Type B pancreatic cell (in vitro differentiated cells): ENCODE measurements at regions not wholly inside any gene's neighbourhood (a gene's known extent, or its start where the extent isn't known, plus 50 kb on each side); places are given as distances from the start of the nearest gene placed in this dataset.

Experiments used
- DNase-seq: peaks from one replicate; pipeline ENCODE4 v3.0.0; 2021; ENCODE audit warnings: mixed read lengths; ENCODE audit not compliant: unreplicated experiment; ENCODE audit errors: extremely low spot score
- H3K27ac Mint-ChIP-seq: 2 replicates; pipeline ENCODE4 v1.8.0; 2021; ENCODE audit warnings: mild to moderate bottlenecking, mixed read lengths
- H3K27me3 Mint-ChIP-seq: 2 replicates; pipeline ENCODE4 v1.8.0; 2021; ENCODE audit warnings: mixed read lengths
- H3K36me3 Mint-ChIP-seq: 2 replicates; pipeline ENCODE4 v1.8.0; 2021; ENCODE audit warnings: mixed read lengths
- H3K4me1 Mint-ChIP-seq: one replicate; pipeline ENCODE4 v1.8.0; 2021; ENCODE audit warnings: mixed read lengths; ENCODE audit not compliant: unreplicated experiment
- H3K4me3 Mint-ChIP-seq: 2 replicates; pipeline ENCODE4 v1.8.0; 2021; ENCODE audit warnings: mild to moderate bottlenecking, mixed read lengths
- H3K9me3 Mint-ChIP-seq: 2 replicates; pipeline ENCODE4 v1.8.0; 2021; ENCODE audit warnings: mixed read lengths
- TF ChIP-seq, protein P1 (sequence below): fragments of 200-600 bp; sonication (generic); conservative IDR thresholded peaks from 2 replicates; pipeline ENCODE4 v1.5.0; 2021; ENCODE audit warnings: antibody characterized with exemption, mild to moderate bottlenecking

- peaks cover 20% of the 10 kb centered on the region for H3K4me1 Mint-ChIP-seq
- H3K27ac Mint-ChIP-seq: no peak overlapping the region
Measured at GRCh38 chr12:46489951-46490388, 117.4 kb upstream of the SLC38A2 start.

DNA sequence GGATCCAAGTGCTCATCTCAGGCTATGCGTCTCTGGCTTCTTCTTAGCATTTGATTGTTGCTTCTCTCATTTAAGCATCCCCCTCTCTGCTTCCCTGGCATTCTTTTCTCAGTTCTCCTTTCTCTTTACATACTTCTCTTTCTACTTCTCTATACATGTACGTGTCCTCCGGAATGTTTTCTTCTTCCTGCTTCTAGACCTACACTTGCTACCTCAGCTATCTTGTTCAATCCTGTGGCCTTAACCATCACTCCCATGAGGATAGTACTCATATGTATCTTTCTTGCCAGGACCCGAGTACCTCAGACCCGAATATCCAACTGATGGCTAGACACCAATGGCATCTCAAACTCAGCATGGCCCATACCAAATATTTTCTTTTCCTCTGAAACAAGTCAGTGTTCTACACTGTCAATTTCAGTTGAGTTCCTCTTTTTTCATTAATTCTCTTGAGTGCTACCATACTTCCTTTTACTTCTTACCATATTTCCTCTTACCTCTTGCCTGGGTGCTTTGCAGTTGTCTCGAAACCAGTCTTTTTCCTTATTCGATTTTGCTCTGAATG lies 115.1 kb upstream of the SLC38A2 start:
- TF ChIP-seq, protein P1, sequence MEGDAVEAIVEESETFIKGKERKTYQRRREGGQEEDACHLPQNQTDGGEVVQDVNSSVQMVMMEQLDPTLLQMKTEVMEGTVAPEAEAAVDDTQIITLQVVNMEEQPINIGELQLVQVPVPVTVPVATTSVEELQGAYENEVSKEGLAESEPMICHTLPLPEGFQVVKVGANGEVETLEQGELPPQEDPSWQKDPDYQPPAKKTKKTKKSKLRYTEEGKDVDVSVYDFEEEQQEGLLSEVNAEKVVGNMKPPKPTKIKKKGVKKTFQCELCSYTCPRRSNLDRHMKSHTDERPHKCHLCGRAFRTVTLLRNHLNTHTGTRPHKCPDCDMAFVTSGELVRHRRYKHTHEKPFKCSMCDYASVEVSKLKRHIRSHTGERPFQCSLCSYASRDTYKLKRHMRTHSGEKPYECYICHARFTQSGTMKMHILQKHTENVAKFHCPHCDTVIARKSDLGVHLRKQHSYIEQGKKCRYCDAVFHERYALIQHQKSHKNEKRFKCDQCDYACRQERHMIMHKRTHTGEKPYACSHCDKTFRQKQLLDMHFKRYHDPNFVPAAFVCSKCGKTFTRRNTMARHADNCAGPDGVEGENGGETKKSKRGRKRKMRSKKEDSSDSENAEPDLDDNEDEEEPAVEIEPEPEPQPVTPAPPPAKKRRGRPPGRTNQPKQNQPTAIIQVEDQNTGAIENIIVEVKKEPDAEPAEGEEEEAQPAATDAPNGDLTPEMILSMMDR: no peak
- Mint-ChIP-seq H3K27ac (no peak overlapping the region), H3K36me3 (no peaks in the 10 kb centered on the region), H3K4me3 (no peak overlapping the region), H3K4me1 (peaks cover 14% of the 10 kb centered on the region), H3K27me3 (no peaks in the 10 kb centered on the region), H3K9me3 (no peaks in the 10 kb centered on the region)
- DNase-seq: no peak

More at GRCh38 chr12:46489951-46490388, 117.4 kb upstream of the SLC38A2 start:
- no peaks in the 10 kb centered on the region for H3K9me3 Mint-ChIP-seq
- TF ChIP-seq, protein P1: no peak
- H3K4me3 Mint-ChIP-seq: no peak overlapping the region
- no peaks in the 10 kb centered on the region for H3K36me3 Mint-ChIP-seq
- H3K27me3 Mint-ChIP-seq: no peaks in the 10 kb centered on the region
- no peak for DNase-seq

DNA sequence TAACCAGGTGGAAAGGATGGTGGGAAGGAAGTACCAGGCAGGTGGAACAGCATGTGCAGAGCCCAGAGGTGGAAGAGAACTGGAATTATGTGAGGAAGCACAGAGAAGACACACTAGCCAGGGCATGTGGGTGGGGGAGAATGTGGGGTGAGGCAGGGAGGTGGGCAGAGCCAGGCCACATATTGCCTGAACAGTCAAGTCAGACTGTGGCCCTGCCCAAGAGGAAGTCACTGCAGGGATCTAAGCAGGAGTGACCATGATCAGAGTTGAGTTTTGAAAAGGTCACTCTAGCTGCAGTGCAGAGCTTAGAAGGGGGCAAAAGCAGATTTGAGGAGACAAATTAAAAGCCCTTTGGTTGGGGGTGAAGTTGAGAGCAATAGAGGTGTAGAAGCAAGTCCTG lies 114.0 kb upstream of the SLC38A2 start:
- Mint-ChIP-seq H3K4me3 (no peak overlapping the region), H3K9me3 (no peaks in the 10 kb centered on the region), H3K27ac (no peak overlapping the region), H3K36me3 (no peaks in the 10 kb centered on the region), H3K4me1 (peaks cover 9% of the 10 kb centered on the region), H3K27me3 (no peaks in the 10 kb centered on the region)
- no peak for DNase-seq
- TF ChIP-seq, protein P1: no peak

DNA sequence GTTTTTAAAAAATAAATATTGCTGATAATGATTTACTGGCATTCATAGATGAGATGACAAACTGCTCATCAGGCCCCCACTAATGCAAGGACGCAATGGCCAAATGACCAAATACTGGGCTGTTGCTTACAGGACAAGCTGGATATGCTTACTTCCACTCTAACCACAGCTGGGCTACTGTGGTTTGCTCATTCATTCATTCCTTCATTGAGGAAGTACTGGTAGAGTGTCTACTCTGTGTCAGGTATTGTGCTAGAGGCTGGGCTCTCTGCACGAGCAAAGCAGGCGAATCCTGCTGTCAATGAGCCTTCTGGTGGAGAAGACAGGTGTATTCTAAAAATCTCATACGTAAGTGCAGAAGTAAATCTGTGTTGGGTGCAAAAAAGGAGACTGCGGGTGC lies 113.3 kb upstream of the SLC38A2 start:
- TF ChIP-seq, protein P1: no peak
- Mint-ChIP-seq H3K4me3 (no peak overlapping the region), H3K27me3 (no peaks in the 10 kb centered on the region), H3K27ac (no peak overlapping the region), H3K9me3 (no peaks in the 10 kb centered on the region), H3K4me1 (peaks cover 9% of the 10 kb centered on the region), H3K36me3 (no peaks in the 10 kb centered on the region)
- no peak for DNase-seq

GRCh38 chr12:46484396-46485061 lies 112.0 kb upstream of the SLC38A2 start:
- Mint-ChIP-seq H3K27me3 (no peaks in the 10 kb centered on the region), H3K4me1 (peaks cover 5% of the 10 kb centered on the region), H3K27ac (no peak overlapping the region), H3K36me3 (no peaks in the 10 kb centered on the region), H3K9me3 (no peaks in the 10 kb centered on the region), H3K4me3 (no peak overlapping the region)
- no peak for DNase-seq
- TF ChIP-seq, protein P1: no peak
